HEK293T (cell line): ENCODE measurements at regions not wholly inside any gene's neighbourhood (a gene's known extent, or its start where the extent isn't known, plus 50 kb on each side); places are given as distances from the start of the nearest gene placed in this dataset.

Experiments
- ELF4 ChIP-seq: fragments of 450-650 bp; IDR thresholded peaks from 2 replicates; pipeline ENCODE4 v1.6.1; 2017; ENCODE audit warnings: antibody characterized with exemption
- FOXM1 ChIP-seq: fragments of 450-650 bp; IDR thresholded peaks from 2 replicates; pipeline ENCODE4 v1.6.1; 2017; ENCODE audit warnings: mild to moderate bottlenecking, borderline replicate concordance
- NFRKB ChIP-seq: fragments of 450-650 bp; IDR thresholded peaks from 2 replicates; pipeline ENCODE4 v1.6.1; 2016; ENCODE audit warnings: mild to moderate bottlenecking, moderate library complexity
- ZNF384 ChIP-seq: fragments of 450-650 bp; IDR thresholded peaks from 2 replicates; pipeline ENCODE4 v1.6.1; 2016

- TF ChIP-seq ELF4 (no peak), ZNF384 (no peak), NFRKB (no peak), FOXM1 (no peak)
Observed at GRCh38 chr1:188769181-188769580, 1708.5 kb downstream of the BRINP3 start.
